MM.1S (cell line): ENCODE measurements at regions not wholly inside any gene's neighbourhood (a gene's known extent, or its start where the extent isn't known, plus 50 kb on each side); places are given as distances from the start of the nearest gene placed in this dataset.

Experiments
- DNase-seq: peaks from one replicate; pipeline ENCODE4 v3.0.0-alpha.2; 2015
- H2AFZ ChIP-seq: fragments of 300-600 bp; sonication (generic); 2 replicates; pipeline ENCODE4 v1.6.0; 2016; ENCODE audit warnings: antibody characterized with exemption, low read length
- H3F3A ChIP-seq: fragments of 300-600 bp; sonication (generic); 2 replicates; pipeline ENCODE4 v1.6.1; 2016; ENCODE audit warnings: mild to moderate bottlenecking, antibody characterized with exemption, low read length, moderate library complexity, mixed read lengths; ENCODE audit not compliant: insufficient read depth
- H3K27ac ChIP-seq: fragments of 300-600 bp; sonication (generic); 2 replicates; pipeline ENCODE4 v1.5.1; 2016; ENCODE audit warnings: mild to moderate bottlenecking, low read length
- H3K27me3 ChIP-seq: fragments of 300-600 bp; sonication (generic); replicated peaks from 2 replicates; pipeline ENCODE4 v1.6.0; 2016; ENCODE audit warnings: low read length; ENCODE audit not compliant: insufficient read depth
- H3K36me3 ChIP-seq: fragments of 300-600 bp; sonication (generic); replicated peaks from 2 replicates; pipeline ENCODE4 v1.6.1; 2016; ENCODE audit warnings: mild to moderate bottlenecking, low read length, mixed read lengths; ENCODE audit not compliant: insufficient read depth
- H3K4me1 ChIP-seq: fragments of 300-600 bp; sonication (generic); 2 replicates; pipeline ENCODE4 v1.6.1; 2016; ENCODE audit warnings: low read length, mixed read lengths
- H3K4me2 ChIP-seq: fragments of 300-600 bp; sonication (generic); 2 replicates; pipeline ENCODE4 v1.6.0; 2016; ENCODE audit warnings: low read depth, low read length
- H3K4me3 ChIP-seq: fragments of 300-600 bp; sonication (generic); 2 replicates; pipeline ENCODE4 v1.5.1; 2016; ENCODE audit warnings: low read length, mixed read lengths
- H3K79me2 ChIP-seq: fragments of 300-600 bp; sonication (generic); 2 replicates; pipeline ENCODE4 v1.6.1; 2016; ENCODE audit warnings: mixed run types, low read length, mixed read lengths
- H3K9ac ChIP-seq: fragments of 300-600 bp; sonication (generic); 2 replicates; pipeline ENCODE4 v1.6.1; 2016; ENCODE audit warnings: low read length, mixed read lengths
- H3K9me2 ChIP-seq: fragments of 300-600 bp; sonication (generic); replicated peaks from 2 replicates; pipeline ENCODE4 v1.6.1; 2016; ENCODE audit warnings: mild to moderate bottlenecking, low read length, mixed read lengths; ENCODE audit not compliant: insufficient read depth
- H3K9me3 ChIP-seq: fragments of 300-600 bp; sonication (generic); replicated peaks from 2 replicates; pipeline ENCODE4 v1.6.1; 2016; ENCODE audit warnings: mild to moderate bottlenecking, low read length, mixed read lengths; ENCODE audit not compliant: insufficient read depth
- H4K20me1 ChIP-seq: fragments of 300-600 bp; sonication (generic); 2 replicates; pipeline ENCODE4 v1.6.1; 2016; ENCODE audit warnings: mild to moderate bottlenecking, low read length, moderate library complexity, mixed read lengths; ENCODE audit not compliant: insufficient read depth
- EZH2 ChIP-seq: fragments of 300-600 bp; sonication (generic); optimal IDR thresholded peaks from 2 replicates; pipeline ENCODE3; 2017; ENCODE audit warnings: low read depth, mild to moderate bottlenecking, antibody characterized with exemption, low read length, mixed read lengths
- EZH2phosphoT487 ChIP-seq: fragments of 300-600 bp; sonication (generic); IDR thresholded peaks from 2 replicates; pipeline ENCODE4 v1.6.1; 2018; ENCODE audit warnings: antibody characterized with exemption, low read length
- TF ChIP-seq, protein P1 (sequence below): fragments of 300-600 bp; sonication (generic); IDR thresholded peaks from 2 replicates; pipeline ENCODE4 v1.5.1; 2016; ENCODE audit warnings: antibody characterized with exemption, low read length, mixed read lengths

DNA sequence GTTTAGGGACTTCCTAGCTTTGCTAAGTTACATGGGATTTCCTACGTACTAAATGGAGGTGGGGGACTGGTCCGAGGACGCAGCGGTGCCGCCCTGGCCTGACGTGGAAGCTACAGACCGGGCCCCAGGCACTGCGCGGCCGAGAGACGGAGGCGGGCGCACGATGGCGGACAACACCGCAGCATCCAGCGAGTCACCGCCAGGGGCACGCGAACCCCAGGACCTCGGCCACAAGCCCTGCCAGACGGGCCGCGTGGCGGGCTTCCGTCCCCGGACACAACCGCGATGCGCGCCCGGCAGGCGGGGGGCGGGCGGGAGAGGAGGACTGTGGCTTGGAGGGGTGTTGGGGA, 1516.9 kb upstream of the DEFB115 start:
- Histone ChIP-seq H3K79me2 (no peaks in the 10 kb centered on the region), H3K9me2 (no peaks in the 10 kb centered on the region), H4K20me1 (no peaks in the 10 kb centered on the region), H3K27ac (no peak overlapping the region), H3K27me3 (no peaks in the 10 kb centered on the region), H3K4me1 (no peaks in the 10 kb centered on the region), H3F3A (no peaks in the 10 kb centered on the region), H3K36me3 (no peaks in the 10 kb centered on the region), H3K4me3 (no peak overlapping the region), H3K9ac (no peak overlapping the region), H3K4me2 (no peak overlapping the region), H3K9me3 (no peaks in the 10 kb centered on the region), H2AFZ (no peak overlapping the region)
- no peak for TF ChIP-seq EZH2phosphoT487
- TF ChIP-seq, protein P1, sequence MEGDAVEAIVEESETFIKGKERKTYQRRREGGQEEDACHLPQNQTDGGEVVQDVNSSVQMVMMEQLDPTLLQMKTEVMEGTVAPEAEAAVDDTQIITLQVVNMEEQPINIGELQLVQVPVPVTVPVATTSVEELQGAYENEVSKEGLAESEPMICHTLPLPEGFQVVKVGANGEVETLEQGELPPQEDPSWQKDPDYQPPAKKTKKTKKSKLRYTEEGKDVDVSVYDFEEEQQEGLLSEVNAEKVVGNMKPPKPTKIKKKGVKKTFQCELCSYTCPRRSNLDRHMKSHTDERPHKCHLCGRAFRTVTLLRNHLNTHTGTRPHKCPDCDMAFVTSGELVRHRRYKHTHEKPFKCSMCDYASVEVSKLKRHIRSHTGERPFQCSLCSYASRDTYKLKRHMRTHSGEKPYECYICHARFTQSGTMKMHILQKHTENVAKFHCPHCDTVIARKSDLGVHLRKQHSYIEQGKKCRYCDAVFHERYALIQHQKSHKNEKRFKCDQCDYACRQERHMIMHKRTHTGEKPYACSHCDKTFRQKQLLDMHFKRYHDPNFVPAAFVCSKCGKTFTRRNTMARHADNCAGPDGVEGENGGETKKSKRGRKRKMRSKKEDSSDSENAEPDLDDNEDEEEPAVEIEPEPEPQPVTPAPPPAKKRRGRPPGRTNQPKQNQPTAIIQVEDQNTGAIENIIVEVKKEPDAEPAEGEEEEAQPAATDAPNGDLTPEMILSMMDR, result no peak
- no peak for TF ChIP-seq EZH2
- DNase-seq, result no peak

GRCh38 chr20:29740951-29741593, 1516.4 kb upstream of the DEFB115 start:
- TF ChIP-seq, protein P1, result no peak
- TF ChIP-seq EZH2 (no peak), EZH2phosphoT487 (no peak)
- Histone ChIP-seq H3K79me2 (no peaks in the 10 kb centered on the region), H3K27ac (no peak overlapping the region), H3K9ac (no peak overlapping the region), H3K4me2 (no peak overlapping the region), H3K36me3 (no peaks in the 10 kb centered on the region), H3F3A (no peaks in the 10 kb centered on the region), H2AFZ (no peak overlapping the region), H3K9me3 (no peaks in the 10 kb centered on the region), H3K4me3 (no peak overlapping the region), H3K27me3 (no peaks in the 10 kb centered on the region), H3K4me1 (no peaks in the 10 kb centered on the region), H3K9me2 (no peaks in the 10 kb centered on the region), H4K20me1 (no peaks in the 10 kb centered on the region)
- DNase-seq, result no peak

DNA sequence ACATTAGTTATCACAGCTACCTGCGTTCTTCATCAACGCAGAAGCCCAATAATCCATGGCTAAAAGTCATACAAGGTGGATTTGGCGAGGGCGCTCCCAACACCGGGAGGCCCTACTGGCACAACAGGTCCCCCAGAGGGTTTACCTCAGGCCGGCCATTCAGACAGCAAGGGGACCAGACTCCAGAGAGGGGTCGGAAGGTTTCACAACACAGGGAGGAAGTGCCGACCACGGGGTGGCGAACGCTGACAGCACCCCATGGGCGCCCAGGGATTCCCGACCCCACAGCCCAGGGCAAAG, 1515.9 kb upstream of the DEFB115 start:
- Histone ChIP-seq H3K27ac (no peak overlapping the region), H2AFZ (no peak overlapping the region), H3F3A (no peaks in the 10 kb centered on the region), H3K4me1 (no peaks in the 10 kb centered on the region), H3K9me2 (no peaks in the 10 kb centered on the region), H3K4me3 (no peak overlapping the region), H3K9ac (no peak overlapping the region), H3K27me3 (no peaks in the 10 kb centered on the region), H3K79me2 (no peaks in the 10 kb centered on the region), H3K36me3 (no peaks in the 10 kb centered on the region), H3K9me3 (no peaks in the 10 kb centered on the region), H4K20me1 (no peaks in the 10 kb centered on the region), H3K4me2 (no peak overlapping the region)
- no peak for DNase-seq
- TF ChIP-seq EZH2, result no peak
- no peak for TF ChIP-seq EZH2phosphoT487
- TF ChIP-seq, protein P1, result no peak
